ENCODE measurements at regions not wholly inside any gene's neighbourhood (a gene's known extent, or its start where the extent isn't known, plus 50 kb on each side); places are given as distances from the start of the nearest gene placed in this dataset.

GRCh38 chr6:92589996-92590395 is 829.4 kb downstream of the EPHA7 start:
- no peak for DNase-seq

- DNase-seq = no peak
Measured at GRCh38 chr6:92588148-92588547, 831.2 kb downstream of the EPHA7 start.

- DNase-seq = no peak
Measured at GRCh38 chr6:92587525-92587924, 831.8 kb downstream of the EPHA7 start.

GRCh38 chr6:92586236-92586977 is 833.0 kb downstream of the EPHA7 start:
- no peak for DNase-seq

GRCh38 chr6:92582211-92582610 is 837.1 kb downstream of the EPHA7 start:
- DNase-seq = no peak

GRCh38 chr6:92577077-92577719 is 842.2 kb downstream of the EPHA7 start:
- DNase-seq = no peak

- no peak for DNase-seq
Measured at GRCh38 chr6:92568541-92568940, 850.8 kb downstream of the EPHA7 start.

GRCh38 chr6:92566632-92567031 is 852.7 kb downstream of the EPHA7 start:
- no peak for DNase-seq

GRCh38 chr6:92564376-92564775 is 855.0 kb downstream of the EPHA7 start:
- DNase-seq = no peak

- no peak for DNase-seq
Measured at GRCh38 chr6:92559611-92560010, 859.7 kb downstream of the EPHA7 start.

GRCh38 chr6:92559003-92559402 is 860.4 kb downstream of the EPHA7 start:
- DNase-seq = no peak

GRCh38 chr6:92550501-92550900 is 868.9 kb downstream of the EPHA7 start:
- DNase-seq = no peak

- no peak for DNase-seq
Measured at GRCh38 chr6:92545861-92546260, 873.5 kb downstream of the EPHA7 start.

GRCh38 chr6:92541448-92542060 is 877.8 kb downstream of the EPHA7 start:
- DNase-seq = no peak

- DNase-seq = no peak
Measured at GRCh38 chr6:92538926-92539325, 880.4 kb downstream of the EPHA7 start.

GRCh38 chr6:92538275-92538674 is 881.1 kb downstream of the EPHA7 start:
- no peak for DNase-seq

- DNase-seq = no peak
Measured at GRCh38 chr6:92534109-92534508, 885.2 kb downstream of the EPHA7 start.

GRCh38 chr6:92522589-92522988 is 896.8 kb downstream of the EPHA7 start:
- no peak for DNase-seq

- DNase-seq = no peak
Measured at GRCh38 chr6:92521553-92521952, 897.8 kb downstream of the EPHA7 start.

GRCh38 chr6:92510137-92510536 is 909.2 kb downstream of the EPHA7 start:
- DNase-seq = no peak

- no peak for DNase-seq
Measured at GRCh38 chr6:92507552-92507951, 911.8 kb downstream of the EPHA7 start.

GRCh38 chr6:92504509-92504908 is 914.9 kb downstream of the EPHA7 start:
- no peak for DNase-seq

GRCh38 chr6:92497281-92497680 is 922.1 kb downstream of the EPHA7 start:
- no peak for DNase-seq

- DNase-seq = no peak
Measured at GRCh38 chr6:92496527-92496926, 922.8 kb downstream of the EPHA7 start.

All from NCI-H446 treated with DMSO at 0.1 percent for 48 hours (cell line).